GM04504 (cell line): ENCODE measurements at regions not wholly inside any gene's neighbourhood (a gene's known extent, or its start where the extent isn't known, plus 50 kb on each side); places are given as distances from the start of the nearest gene placed in this dataset.

ENCODE experiments used
- DNase-seq: peaks from one replicate; pipeline ENCODE4 v3.0.0-alpha.2; 2012; ENCODE audit warnings: low read depth

- no peak for DNase-seq
Measured at GRCh38 chr10:78924319-78925003, 144.3 kb upstream of the ZMIZ1 start.

- no peak for DNase-seq
Measured at GRCh38 chr10:78925275-78925674, 143.5 kb upstream of the ZMIZ1 start.

DNA sequence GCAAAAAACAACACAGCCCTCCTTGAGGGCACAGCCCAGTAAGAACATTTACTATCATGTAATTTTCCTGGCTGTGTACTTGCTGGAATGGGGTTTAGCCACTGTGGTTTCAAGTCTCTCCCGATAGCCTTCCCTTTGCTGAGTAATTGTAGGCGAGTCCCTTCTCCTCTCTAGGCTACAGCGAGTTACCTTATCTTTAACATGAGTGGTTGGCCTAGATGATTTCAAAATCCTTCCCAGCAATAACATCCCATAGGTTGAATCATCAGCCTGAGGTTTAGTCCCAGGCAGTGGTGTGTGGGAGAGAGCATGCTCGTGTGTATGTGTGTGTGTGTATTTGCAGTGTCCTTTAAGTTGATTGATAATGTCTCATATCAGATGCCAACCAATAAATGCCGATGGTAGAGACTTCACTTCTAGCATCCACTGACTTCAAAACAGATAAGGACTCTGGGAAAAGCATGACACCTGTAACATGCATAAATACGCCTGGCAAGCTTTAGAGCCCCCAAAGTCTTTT lies 142.9 kb upstream of the ZMIZ1 start:
- peak; percentile 86 for DNase-seq

- DNase-seq: no peak
Measured at GRCh38 chr10:78927257-78927995, 141.3 kb upstream of the ZMIZ1 start.

DNA sequence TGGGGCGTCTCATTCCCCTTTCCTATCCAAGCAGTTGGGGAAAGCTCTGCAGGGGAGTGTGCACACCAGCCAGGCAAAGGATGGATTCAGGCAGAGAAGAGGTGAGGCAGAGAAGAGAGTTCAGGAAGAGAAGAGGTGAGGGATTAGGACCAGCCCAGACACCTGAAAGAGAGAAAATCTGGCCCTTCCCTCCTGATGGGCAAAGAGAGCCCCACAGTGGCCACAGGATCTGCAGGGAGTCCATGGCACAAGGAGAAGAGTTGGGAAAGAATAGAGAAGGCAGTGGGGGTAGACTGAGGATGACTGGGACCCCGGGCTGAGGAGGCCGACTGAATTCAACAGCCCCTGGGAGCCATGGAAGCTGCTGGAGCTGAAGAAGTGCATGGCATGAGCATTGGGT lies 140.4 kb upstream of the ZMIZ1 start:
- no peak for DNase-seq

DNA sequence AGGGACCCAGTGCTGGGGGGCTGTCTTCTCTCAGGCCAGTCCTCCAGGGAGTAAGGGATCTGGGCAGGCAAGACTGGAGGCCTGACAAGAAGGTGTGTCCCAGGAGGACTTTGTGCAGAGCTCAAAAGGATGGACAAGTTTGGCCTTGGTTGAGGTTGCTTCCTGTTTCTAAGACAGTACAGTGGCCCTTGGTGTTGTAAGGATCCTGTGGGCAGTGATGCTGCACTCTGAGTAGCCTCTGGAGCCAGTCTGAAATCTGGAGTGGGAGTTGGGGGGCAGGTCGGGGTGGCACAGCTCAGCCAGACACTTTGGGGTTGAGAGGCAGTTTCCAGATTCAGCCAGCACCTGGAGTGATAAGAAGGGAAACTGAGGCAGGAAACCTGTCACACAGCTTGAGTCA lies 139.2 kb upstream of the ZMIZ1 start:
- DNase-seq: no peak

GRCh38 chr10:78931321-78932053 lies 137.3 kb upstream of the ZMIZ1 start:
- DNase-seq: peak; percentile 90

GRCh38 chr10:78932054-78932386 lies 136.7 kb upstream of the ZMIZ1 start:
- no peak for DNase-seq

DNA sequence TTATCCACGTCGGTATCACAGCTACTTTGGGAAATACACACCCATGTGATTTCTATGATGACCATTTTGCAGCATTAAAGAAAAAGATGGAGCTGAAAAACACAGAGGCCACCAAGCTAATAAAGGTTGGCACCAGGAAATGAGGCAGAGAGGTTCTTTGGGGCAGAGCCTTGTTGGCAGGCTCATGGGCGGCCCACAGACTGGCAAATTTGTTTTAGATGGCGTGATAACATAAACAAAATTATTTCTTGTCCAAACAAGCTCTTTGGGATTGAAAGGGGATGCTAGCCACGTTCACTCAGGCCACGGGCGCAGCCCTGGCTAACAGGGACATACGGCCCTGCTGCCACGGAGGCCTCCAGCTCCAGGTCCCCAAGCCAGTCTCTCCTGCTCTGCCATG lies 135.9 kb upstream of the ZMIZ1 start:
- DNase-seq: no peak

DNA sequence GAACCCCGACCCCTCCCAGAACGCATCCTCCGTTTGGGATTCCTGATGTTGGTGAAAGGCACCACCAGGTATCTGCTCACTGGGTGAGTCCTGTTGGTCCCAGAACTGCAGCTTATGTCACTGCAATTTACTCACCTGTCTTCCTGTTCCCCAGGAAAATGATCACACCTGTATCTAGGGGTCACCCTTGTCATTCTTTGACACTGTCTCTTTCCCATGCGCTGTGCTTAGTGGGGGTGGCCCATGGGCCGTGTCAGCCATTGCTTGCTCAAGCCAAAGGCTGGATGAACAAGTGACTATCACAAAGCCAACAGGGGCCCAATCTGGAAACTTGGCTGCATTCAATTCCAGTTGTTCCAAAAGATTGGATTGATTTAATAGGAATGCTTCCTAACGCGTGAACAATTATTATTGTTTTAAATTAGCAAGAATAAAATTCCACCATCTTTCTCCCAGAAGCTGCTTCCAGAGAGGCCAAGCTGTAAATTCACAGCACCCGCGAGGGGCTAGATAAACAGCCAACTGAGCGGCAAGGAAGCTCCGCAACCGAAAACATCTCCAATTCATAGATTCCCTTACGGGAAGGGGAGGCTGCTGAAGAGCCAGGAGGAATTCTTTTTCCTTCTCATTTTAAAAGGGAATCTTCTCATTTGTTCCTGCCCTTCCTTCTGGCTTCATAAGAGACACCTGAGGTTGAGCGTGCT lies 134.8 kb upstream of the ZMIZ1 start:
- DNase-seq: no peak

DNA sequence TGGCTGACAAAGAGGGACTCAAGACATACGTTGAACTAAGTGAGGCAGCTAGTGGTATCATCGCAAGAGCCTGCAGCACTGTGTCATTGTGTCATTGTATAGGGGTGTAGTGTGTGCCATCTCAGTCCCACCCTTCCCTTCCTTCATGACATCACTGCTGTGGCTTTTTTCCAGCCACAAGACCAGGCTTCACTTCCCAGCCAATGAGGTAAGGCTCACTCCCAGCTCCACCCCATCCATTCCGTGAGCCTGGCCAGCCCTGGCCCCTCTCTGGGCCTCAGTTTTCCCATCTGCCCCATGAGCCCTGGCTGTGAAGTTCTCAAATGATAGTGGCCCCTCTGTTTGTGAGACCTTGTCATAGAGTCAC lies 134.3 kb upstream of the ZMIZ1 start:
- peak; percentile 9 for DNase-seq

DNA sequence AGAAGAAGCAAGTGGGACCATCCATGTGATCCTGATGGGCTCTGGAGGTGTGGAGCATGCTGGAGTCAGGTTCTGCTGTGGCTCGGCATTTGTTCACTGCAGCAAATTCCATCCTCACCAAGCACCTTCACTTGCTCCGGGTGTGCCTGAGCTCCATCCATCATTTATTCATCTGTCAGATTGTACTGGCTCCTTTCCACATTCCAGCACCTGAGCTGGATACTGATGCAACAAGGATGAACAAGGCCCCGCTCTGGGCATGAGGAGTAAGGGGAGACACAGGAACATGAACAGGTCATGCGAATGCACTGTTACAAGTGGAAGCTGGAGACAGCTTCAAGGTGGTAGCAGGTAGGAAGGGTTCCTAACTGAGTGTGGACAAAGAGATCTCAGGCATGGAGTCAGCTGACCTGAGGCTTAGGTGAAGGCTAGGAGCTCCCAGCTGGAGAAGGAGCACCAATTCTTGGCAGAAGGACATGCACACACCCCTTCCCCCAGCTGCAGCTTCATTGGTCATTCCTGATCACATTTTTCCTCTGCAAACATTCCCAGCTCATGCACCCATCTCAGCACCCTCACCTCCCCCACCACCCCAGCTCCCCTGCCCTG lies 133.7 kb upstream of the ZMIZ1 start:
- no peak for DNase-seq

- DNase-seq: no peak
Measured at GRCh38 chr10:78935697-78936407, 132.9 kb upstream of the ZMIZ1 start.

- DNase-seq: no peak
Measured at GRCh38 chr10:78936412-78937342, 132.1 kb upstream of the ZMIZ1 start.

DNA sequence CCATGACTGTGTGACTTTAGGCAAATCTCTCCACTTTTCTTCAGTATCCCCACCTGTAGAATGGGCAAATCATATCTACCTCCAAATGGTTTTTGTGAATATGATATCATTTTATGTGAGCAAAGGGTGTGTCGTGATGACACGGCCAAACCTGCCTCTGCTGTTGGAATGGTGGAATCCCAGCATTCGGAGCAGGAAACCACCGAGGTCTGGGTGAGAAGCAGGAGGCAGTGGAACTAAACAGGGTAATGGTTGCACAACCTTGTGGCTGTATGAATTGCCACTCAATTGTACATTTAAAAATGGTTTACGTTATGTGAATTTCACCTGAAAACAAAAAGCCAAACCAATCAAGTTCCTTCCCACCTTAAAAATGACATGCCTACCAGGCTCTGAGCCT lies 131.4 kb upstream of the ZMIZ1 start:
- no peak for DNase-seq

DNA sequence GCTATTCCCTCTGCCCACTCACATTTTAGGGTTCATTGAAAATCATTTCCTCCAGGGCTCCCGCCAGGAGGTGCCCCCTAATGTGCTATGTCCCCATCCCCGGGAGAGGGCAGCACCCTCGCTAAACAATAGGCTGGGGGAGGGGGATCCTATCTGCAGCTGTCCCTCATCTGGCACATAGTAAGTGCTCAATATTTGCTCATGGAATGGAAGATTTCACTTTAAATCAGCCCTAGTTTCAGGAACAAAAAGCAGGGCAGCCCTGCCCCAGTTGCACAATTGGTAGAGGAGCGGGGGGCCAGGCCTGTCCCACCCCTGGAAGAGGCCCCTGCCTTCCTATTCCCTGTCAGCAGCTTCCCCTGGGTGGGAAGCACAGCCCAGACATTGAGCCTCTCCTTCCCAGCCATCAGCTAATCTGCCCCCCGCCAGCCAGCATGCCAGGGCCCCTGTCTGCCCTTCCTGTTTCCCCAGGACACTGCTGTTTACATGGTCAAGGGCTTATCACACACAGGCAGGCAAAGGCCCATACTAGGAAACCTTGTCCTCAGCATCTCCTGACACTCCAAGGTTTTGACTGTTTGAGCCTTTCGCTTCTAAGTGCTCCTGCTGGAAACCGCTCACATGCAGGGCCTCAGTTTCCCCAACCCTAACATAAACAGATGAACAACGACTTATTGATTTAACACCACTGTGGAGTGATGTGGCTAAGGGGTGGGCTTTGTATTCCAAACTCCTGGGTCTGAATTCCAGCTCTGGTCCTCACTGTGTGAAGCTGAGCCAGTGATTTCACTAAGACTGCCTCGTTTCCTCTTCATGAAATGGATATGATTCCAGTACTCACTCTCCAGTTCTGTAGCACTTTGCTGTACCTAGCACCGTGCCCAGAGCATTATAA lies 130.7 kb upstream of the ZMIZ1 start:
- no peak for DNase-seq

DNA sequence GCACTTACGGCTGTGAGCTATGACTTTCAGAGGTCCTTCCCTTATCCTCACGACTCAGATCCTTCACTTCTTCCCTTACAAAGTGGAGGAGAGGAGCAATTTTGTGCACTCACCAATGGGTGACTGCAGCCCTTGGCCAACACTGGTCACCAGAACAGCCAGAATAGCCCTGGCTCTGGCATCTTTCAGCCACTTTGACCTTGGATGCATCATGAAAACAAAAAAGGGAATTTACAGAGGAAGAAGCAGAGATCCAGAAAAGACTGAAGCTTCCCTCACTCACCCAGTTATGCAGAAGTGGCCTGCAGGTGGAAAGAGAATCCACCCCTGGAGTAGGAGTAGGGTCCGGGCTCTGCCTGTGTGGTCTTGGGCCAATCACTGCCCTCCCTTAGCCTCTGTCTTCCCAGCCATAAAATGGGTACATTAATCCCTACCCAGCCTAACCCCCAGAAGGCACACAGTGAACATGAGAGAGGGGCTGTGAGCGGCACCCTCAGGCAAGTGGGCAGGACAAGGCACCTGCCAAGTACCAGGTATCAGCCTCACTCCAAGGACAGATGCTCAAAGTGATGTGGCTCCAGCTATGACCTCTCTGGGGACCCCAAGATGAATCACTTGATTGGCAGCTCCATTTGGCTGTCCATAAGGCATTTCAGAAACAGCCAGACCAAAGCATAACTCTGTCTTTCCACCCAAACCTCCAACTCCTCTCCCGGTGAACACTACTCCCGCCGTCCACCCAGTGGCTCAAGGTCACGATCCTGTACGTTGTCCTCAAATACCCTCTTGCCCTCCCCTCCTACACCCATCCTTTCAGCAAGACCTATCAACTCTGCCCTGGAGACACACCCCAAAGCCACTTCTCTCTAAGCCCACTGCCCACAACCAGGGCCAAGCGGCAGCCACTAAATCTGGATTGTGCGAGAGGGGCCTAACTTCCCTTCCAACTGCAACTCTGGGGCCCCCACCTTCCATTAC lies 129.8 kb upstream of the ZMIZ1 start:
- DNase-seq: no peak

GRCh38 chr10:78942091-78942501 lies 126.7 kb upstream of the ZMIZ1 start:
- DNase-seq: no peak
